HL-60 (cell line): ENCODE measurements at regions not wholly inside any gene's neighbourhood (a gene's known extent, or its start where the extent isn't known, plus 50 kb on each side); places are given as distances from the start of the nearest gene placed in this dataset.

Experiments used
- DNase-seq, 2 experiments: peaks; one replicate each; pipeline ENCODE4 v3.0.0-alpha.2; 2010 to 2020; ENCODE audit warnings: low read depth in 1 of 2, low spot score in 1 of 2
- H3K27ac ChIP-seq: fragments of 250-450 bp; sonication (Bioruptor Pico); replicated peaks from 2 replicates; pipeline ENCODE4 v1.5.1; 2020; ENCODE audit warnings: mild to moderate bottlenecking, moderate library complexity
- H3K27me3 ChIP-seq: fragments of 250-450 bp; sonication (Bioruptor Pico); 2 replicates; pipeline ENCODE4 v1.5.1; 2021; ENCODE audit warnings: mild to moderate bottlenecking, moderate library complexity; ENCODE audit not compliant: insufficient read depth, poor library complexity, severe bottlenecking
- H3K4me3 ChIP-seq: replicated peaks from 2 replicates; pipeline ENCODE4 v1.5.1; 2011; ENCODE audit warnings: mild to moderate bottlenecking, control low read depth, low read length; ENCODE audit not compliant: insufficient read depth
- CTCF ChIP-seq: IDR thresholded peaks from one replicate; pipeline ENCODE4 v1.5.1; 2011; ENCODE audit warnings: low read length, control low read depth, inconsistent platforms; ENCODE audit not compliant: insufficient read depth
- GABPA ChIP-seq: IDR thresholded peaks from 2 replicates; pipeline ENCODE4 v1.6.1; 2012; ENCODE audit warnings: low read depth
- POLR2AphosphoS5 ChIP-seq: IDR thresholded peaks from 2 replicates; pipeline ENCODE4 v1.6.1; 2012; ENCODE audit warnings: low read depth
- REST ChIP-seq: IDR thresholded peaks from 2 replicates; pipeline ENCODE4 v1.6.1; 2012; ENCODE audit warnings: low read depth; ENCODE audit not compliant: insufficient replicate concordance
- SPI1 ChIP-seq: IDR thresholded peaks from 2 replicates; pipeline ENCODE4 v1.6.1; 2012; ENCODE audit warnings: low read depth, mild to moderate bottlenecking, borderline replicate concordance

GRCh38 chr18:72194072-72194471 is 350.1 kb downstream of the CBLN2 start:
- H3K27ac ChIP-seq = no peak overlapping the region
- H3K4me3 ChIP-seq = no peak overlapping the region
- TF ChIP-seq GABPA = no peak
- TF ChIP-seq CTCF = no peak
- TF ChIP-seq SPI1 = no peak
- no peak for TF ChIP-seq POLR2AphosphoS5
- no peak for TF ChIP-seq REST
- no peak for DNase-seq
- H3K27me3 ChIP-seq = no peaks in the 10 kb centered on the region

- no peaks in the 10 kb centered on the region for H3K27me3 ChIP-seq
- no peak overlapping the region for H3K4me3 ChIP-seq
- no peak for DNase-seq
- TF ChIP-seq CTCF = no peak
- no peak for TF ChIP-seq SPI1
- TF ChIP-seq GABPA = no peak
- TF ChIP-seq REST = no peak
- TF ChIP-seq POLR2AphosphoS5 = no peak
- H3K27ac ChIP-seq = no peak overlapping the region
Observed at GRCh38 chr18:72187956-72188355, 356.2 kb downstream of the CBLN2 start.

- DNase-seq = no peak
- no peak overlapping the region for H3K4me3 ChIP-seq
- no peaks in the 10 kb centered on the region for H3K27me3 ChIP-seq
- no peak overlapping the region for H3K27ac ChIP-seq
- no peak for TF ChIP-seq CTCF
- TF ChIP-seq REST = no peak
- no peak for TF ChIP-seq SPI1
- no peak for TF ChIP-seq GABPA
- no peak for TF ChIP-seq POLR2AphosphoS5
Observed at GRCh38 chr18:72181241-72181764, 362.8 kb downstream of the CBLN2 start.
